ENCODE measurements at regions not wholly inside any gene's neighbourhood (a gene's known extent, or its start where the extent isn't known, plus 50 kb on each side); places are given as distances from the start of the nearest gene placed in this dataset.

DNA sequence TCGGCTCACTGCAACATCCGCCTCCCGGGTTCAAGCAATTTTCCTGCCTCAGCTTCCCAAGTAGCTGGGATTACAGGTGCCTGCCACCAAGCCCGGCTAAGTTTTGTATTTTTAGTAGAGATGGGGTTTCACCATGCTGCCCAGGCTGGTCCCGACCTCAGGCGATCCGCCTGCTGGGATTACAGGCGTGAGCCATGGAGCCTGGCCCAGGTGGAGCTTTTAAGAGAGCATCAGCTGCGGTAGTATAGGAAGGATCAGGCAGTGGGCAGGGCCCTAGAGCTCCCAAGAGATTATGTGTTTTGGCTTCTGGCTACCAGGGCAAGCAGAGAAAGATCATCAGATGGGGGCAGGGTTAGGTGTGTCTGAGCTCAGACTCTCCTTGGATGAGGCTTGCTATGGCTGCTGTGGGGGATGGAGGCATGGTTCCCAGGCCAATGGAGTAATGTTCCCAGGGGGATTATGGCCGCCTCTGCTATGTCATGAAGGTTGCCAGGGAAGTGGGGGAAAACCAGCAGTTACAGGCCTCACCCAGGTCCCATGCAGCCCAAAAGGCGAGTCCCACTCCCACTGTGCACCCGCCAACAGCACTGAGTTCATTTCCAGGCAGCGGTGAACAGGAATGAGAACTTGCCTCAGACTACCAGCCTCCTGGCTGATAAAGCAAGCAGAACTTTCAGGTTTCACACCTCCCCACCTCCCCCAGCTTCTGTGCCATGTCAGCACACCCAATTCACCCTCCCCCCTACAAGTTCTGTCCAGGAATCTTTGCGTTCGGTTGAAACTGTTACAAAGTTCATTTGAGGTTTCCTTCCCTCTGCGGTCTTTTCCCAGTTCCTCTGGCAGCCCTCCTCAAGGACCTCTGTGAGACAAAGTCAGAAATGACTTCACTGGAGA lies 507.6 kb downstream of the SPATA31D1 start:
- TF ChIP-seq CTCF (IDR thresholded peaks at IDR 0.05; ENCODE audit: control insufficient read depth, extremely low read depth, insufficient read depth): no peak
- no peak for DNase-seq (ENCODE audit: low read depth)
- H3K4me3 ChIP-seq (ENCODE audit: low read depth, low read length): no peak overlapping the region

DNA sequence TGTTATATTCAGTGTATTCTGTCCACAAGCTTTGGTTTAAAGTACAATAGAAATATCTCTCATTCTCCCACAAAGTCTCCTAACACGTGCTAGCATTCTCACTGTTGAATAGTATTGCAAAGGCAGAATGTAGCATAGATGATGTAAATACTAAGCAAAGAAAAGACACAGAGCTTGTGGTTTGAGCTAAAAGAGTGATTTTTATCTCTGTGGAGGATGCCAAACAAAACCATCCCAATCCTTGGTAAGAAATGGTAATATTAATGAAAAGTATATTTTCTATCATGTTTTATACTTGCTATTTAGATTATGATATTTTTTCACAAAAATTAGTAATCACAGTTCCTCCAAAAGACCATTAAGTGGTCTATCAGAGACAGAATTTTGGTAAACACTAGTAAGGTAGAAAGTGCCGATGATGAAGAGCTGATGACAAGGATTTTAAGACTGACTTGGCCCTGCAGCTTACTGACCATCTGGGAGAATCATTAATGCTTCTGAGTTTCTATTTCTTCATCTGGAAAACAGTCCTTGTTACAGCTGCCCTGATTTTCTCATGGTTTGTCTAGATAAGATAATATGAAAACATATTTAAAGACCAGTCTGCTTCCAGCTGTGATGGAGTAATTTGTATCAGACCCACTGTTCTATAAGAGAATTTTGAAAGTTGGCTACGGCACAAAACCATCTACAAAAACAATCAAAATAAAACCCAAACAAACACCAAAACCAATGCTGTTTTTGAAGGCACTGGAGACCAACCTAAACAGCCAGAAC lies 510.2 kb downstream of the SPATA31D1 start:
- H3K4me3 ChIP-seq (ENCODE audit: low read depth, low read length): no peak overlapping the region
- no peak for DNase-seq (ENCODE audit: low read depth)
- TF ChIP-seq CTCF (IDR thresholded peaks at IDR 0.05; ENCODE audit: control insufficient read depth, extremely low read depth, insufficient read depth): no peak

DNA sequence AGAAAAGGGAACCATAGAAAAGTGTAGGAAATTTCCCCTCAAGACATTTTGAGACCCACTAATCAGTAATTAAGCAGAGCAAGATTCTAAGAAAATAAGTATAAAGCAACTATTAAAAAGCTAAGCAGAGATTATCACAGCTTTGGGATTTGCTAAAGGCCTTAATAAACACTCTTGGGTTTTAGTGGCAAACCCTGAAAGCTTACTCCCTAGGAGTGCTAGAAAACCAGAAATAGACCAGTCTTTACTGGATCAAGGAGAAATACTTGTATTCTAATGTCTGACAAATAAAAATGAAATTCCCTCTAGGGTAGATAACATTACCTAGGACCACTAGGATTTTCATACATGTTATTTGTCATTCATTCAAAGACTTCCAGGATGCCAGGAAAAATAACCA lies 510.8 kb downstream of the SPATA31D1 start:
- no peak overlapping the region for H3K4me3 ChIP-seq (ENCODE audit: low read depth, low read length)
- DNase-seq (ENCODE audit: low read depth): no peak
- TF ChIP-seq CTCF (IDR thresholded peaks at IDR 0.05; ENCODE audit: control insufficient read depth, extremely low read depth, insufficient read depth): no peak

DNA sequence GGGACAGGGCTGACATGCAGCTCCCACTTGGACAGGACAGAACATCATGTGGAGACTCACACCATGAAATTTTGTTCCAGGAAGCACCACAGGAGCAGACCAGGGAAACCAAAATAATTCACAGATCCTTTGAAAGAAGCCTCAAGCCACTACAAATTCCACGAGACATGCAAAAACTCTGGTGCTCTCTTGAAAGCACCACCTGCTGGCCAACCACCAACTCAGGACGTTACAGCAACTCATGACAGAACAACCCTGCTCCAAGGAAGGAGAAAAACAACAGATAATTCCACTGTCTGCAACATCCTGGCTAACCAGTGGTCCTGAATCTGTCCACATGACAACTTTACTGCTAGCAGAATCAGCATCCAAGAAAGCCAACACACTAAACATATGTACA lies 516.0 kb downstream of the SPATA31D1 start:
- no peak for TF ChIP-seq CTCF (IDR thresholded peaks at IDR 0.05; ENCODE audit: control insufficient read depth, extremely low read depth, insufficient read depth)
- no peak for DNase-seq (ENCODE audit: low read depth)

GRCh38 chr9:82511626-82512025 lies 523.1 kb downstream of the SPATA31D1 start:
- no peak for TF ChIP-seq CTCF (IDR thresholded peaks at IDR 0.05; ENCODE audit: control insufficient read depth, extremely low read depth, insufficient read depth)

More for the DNA sequence above, 516.0 kb downstream of the SPATA31D1 start:
- no peak overlapping the region for H3K4me3 ChIP-seq (ENCODE audit: low read depth, low read length)

GRCh38 chr9:82512728-82513127 lies 524.2 kb downstream of the SPATA31D1 start:
- no peak for DNase-seq (ENCODE audit: low read depth)
- TF ChIP-seq CTCF (IDR thresholded peaks at IDR 0.05; ENCODE audit: control insufficient read depth, extremely low read depth, insufficient read depth): no peak
- H3K4me3 ChIP-seq (ENCODE audit: low read depth, low read length): no peak overlapping the region

More at GRCh38 chr9:82511626-82512025, 523.1 kb downstream of the SPATA31D1 start:
- DNase-seq (ENCODE audit: low read depth): no peak
- no peak overlapping the region for H3K4me3 ChIP-seq (ENCODE audit: low read depth, low read length)
